HepG2 (cell line): ENCODE measurements at regions not wholly inside any gene's neighbourhood (a gene's known extent, or its start where the extent isn't known, plus 50 kb on each side); places are given as distances from the start of the nearest gene placed in this dataset.
A peak's percentile ranks its signal among the peaks of the same experiment; 100 is the strongest.

Experiments
- ATAC-seq: fragments of 200-7000 bp; cut with Tn5 transposase; 3 replicates; pipeline ENCODE4 v1.9.1; 2020; ENCODE audit warnings: mild to moderate bottlenecking, moderate library complexity
- BruUV-seq: library from RNA; stranded (reverse); fragments of 400-500 nt; replicated peaks from 2 replicates; lab custom pipeline; 2021; lab: Mats Ljungman, UMichigan
- CTCF ChIA-PET: fragments of 300-600 bp; formaldehyde crosslinking; extraction: SDS; loops from one replicate; lab custom pipeline; 2021; ENCODE audit warnings: low total read pairs, inconsistent platforms, low intra/inter-chr PET ratio; lab: Yijun Ruan, JAX
- POLR2A ChIA-PET: fragments of 350-600 bp; sonication (Branson Sonifier 250); formaldehyde crosslinking; loops from one replicate; lab custom pipeline; 2020; ENCODE audit warnings: antibody characterized with exemption, inconsistent platforms; lab: Yijun Ruan, JAX
- DNase-seq: peaks from one replicate; pipeline ENCODE4 v3.0.0-alpha.2; 2015; ENCODE audit warnings: low spot score
- FAIRE-seq: peaks from 3 replicates; lab custom pipeline; 2011; peaks lifted over from hg19 to GRCh38; lab: Jason Lieb, UNC
- H2AFZ ChIP-seq: one replicate; pipeline ENCODE4 v1.6.1; 2011; ENCODE audit warnings: low read length, inconsistent platforms
- H3K27ac ChIP-seq: fragments of 300-600 bp; 3 replicates; pipeline ENCODE4 v1.8.0; 2011; ENCODE audit warnings: mixed run types, mild to moderate bottlenecking, mixed read lengths, low read length, inconsistent platforms; ENCODE audit not compliant: insufficient read depth; ENCODE audit errors: extremely low read length
- H3K27me3 ChIP-seq, 2 experiments: fragments of 200-600 bp in 1 of 2; 2 replicates in 1 of 2; 3 replicates in 1 of 2; pipeline versions ENCODE4 v1.6.0 to v1.8.0; 2011; ENCODE audit warnings: low read length in 2 of 2, mild to moderate bottlenecking in 2 of 2, moderate library complexity in 2 of 2, inconsistent platforms in 1 of 2; ENCODE audit not compliant: insufficient read depth in 2 of 2, control insufficient read depth in 1 of 2
- H3K36me3 ChIP-seq, 2 experiments: fragments of 200-600 bp in 1 of 2; replicated peaks in 1 of 2; 2 replicates in 1 of 2; 3 replicates in 1 of 2; pipeline versions ENCODE4 v1.5.1 to v1.8.0; 2011; ENCODE audit warnings: low read length in 2 of 2, inconsistent platforms in 1 of 2; ENCODE audit not compliant: insufficient read depth in 2 of 2, control insufficient read depth in 1 of 2
- H3K4me1 ChIP-seq: 2 replicates; pipeline ENCODE4 v1.5.1; 2012; ENCODE audit warnings: low read length, inconsistent platforms; ENCODE audit not compliant: insufficient read depth
- H3K4me2 ChIP-seq: 2 replicates; pipeline ENCODE4 v1.6.0; 2011; ENCODE audit warnings: low read depth, low read length, inconsistent platforms
- H3K4me3 ChIP-seq, 3 experiments: fragments of 200-600 bp in 1 of 3; sonication (generic), shearing (Covaris generic) in 1 of 3; replicated peaks in 1 of 3; 2 replicates each; pipeline ENCODE4 v1.5.1; 2011 to 2016; ENCODE audit warnings: low read length in 3 of 3, inconsistent platforms in 2 of 3, low read depth in 2 of 3, mild to moderate bottlenecking in 2 of 3, control low read depth in 1 of 3, mixed read lengths in 1 of 3; ENCODE audit not compliant: insufficient read depth in 1 of 3
- H3K79me2 ChIP-seq: one replicate; pipeline ENCODE4 v1.6.1; 2011; ENCODE audit warnings: low read length, inconsistent platforms; ENCODE audit not compliant: insufficient read depth
- H3K9ac ChIP-seq: 2 replicates; pipeline ENCODE4 v1.6.0; 2011; ENCODE audit warnings: mild to moderate bottlenecking, low read depth, low read length, inconsistent platforms; ENCODE audit not compliant: insufficient read depth
- H3K9me3 ChIP-seq: 2 replicates; pipeline ENCODE4 v1.5.1; 2012; ENCODE audit warnings: mild to moderate bottlenecking, low read length
- H4K20me1 ChIP-seq: 2 replicates; pipeline ENCODE4 v1.6.0; 2011; ENCODE audit warnings: inconsistent platforms, mild to moderate bottlenecking, low read length, moderate library complexity; ENCODE audit not compliant: insufficient read depth
- BCL3 ChIP-seq: sonication (generic); formaldehyde crosslinking; IDR thresholded peaks from 2 replicates; pipeline ENCODE4 v1.5.1; 2020; ENCODE audit warnings: mild to moderate bottlenecking, missing genetic modification reagents, moderate library complexity
- CHCHD3 ChIP-seq: sonication (generic); formaldehyde crosslinking; IDR thresholded peaks from 2 replicates; pipeline ENCODE4 v1.8.0; 2022; ENCODE audit warnings: mild to moderate bottlenecking, missing genetic modification reagents, moderate library complexity
- CHD2 ChIP-seq: IDR thresholded peaks from 2 replicates; pipeline ENCODE4 v1.6.1; 2011; ENCODE audit warnings: low read depth, low read length, improper control_type of control experiment
- HMGXB3 ChIP-seq: sonication (generic); formaldehyde crosslinking; IDR thresholded peaks from 2 replicates; pipeline ENCODE4 v1.4.0; 2020; ENCODE audit warnings: missing genetic modification reagents, borderline replicate concordance
- TCF7L2 ChIP-seq: IDR thresholded peaks from 2 replicates; pipeline ENCODE4 v1.6.1; 2011; ENCODE audit warnings: mild to moderate bottlenecking, low read depth, low read length, moderate library complexity
- ZFP36 ChIP-seq: fragments of 150-350 bp; IDR thresholded peaks from 2 replicates; pipeline ENCODE4 v1.6.1; 2018; ENCODE audit warnings: borderline replicate concordance, low read length, low read depth; ENCODE audit not compliant: partially characterized antibody
- ZFP37 ChIP-seq: sonication (generic); formaldehyde crosslinking; IDR thresholded peaks from 2 replicates; pipeline ENCODE4 v1.4.0; 2020; ENCODE audit warnings: missing genetic modification reagents, borderline replicate concordance
- ZNF18 ChIP-seq: sonication (generic); formaldehyde crosslinking; IDR thresholded peaks from 2 replicates; pipeline ENCODE4 v1.8.0; 2022; ENCODE audit warnings: mild to moderate bottlenecking, missing genetic modification reagents; ENCODE audit not compliant: insufficient replicate concordance
- ZNF256 ChIP-seq: sonication (generic); formaldehyde crosslinking; conservative IDR thresholded peaks from 2 replicates; pipeline ENCODE4 v1.4.0; 2020; ENCODE audit warnings: missing genetic modification reagents
- ZNF354B ChIP-seq: sonication (generic); formaldehyde crosslinking; IDR thresholded peaks from 2 replicates; pipeline ENCODE4 v1.8.0; 2022; ENCODE audit warnings: mild to moderate bottlenecking, missing genetic modification reagents
- WGBS: methylation state at CpG from one replicate; pipeline ENCODE4 v1.1.6; 2017; ENCODE audit warnings: low lambda C conversion rate; 5-methylcytosine and 5-hydroxymethylcytosine counted together
- in situ Hi-C: cut with HindIII; loops from 2 replicates; pipeline ENCODE4 v1.10.0; 2017; ENCODE audit warnings: low pct_unique_long_range_greater_than_20kb; ENCODE audit not compliant: extremely low pct_ligation_motif_present
- intact Hi-C: fragments of 100-400 bp; cut with micrococcal nuclease; formaldehyde crosslinking; loops from one replicate; pipeline ENCODE4 v1.10.0; 2022; ENCODE audit not compliant: unreplicated experiment

GRCh38 chr1:98325646-98326440, 335.7 kb upstream of the SNX7 start:
- no peaks in the 10 kb centered on the region for H4K20me1 ChIP-seq
- ATAC-seq (no peak), DNase-seq (peak; percentile 2)
- no peaks in the 10 kb centered on the region for H3K36me3 ChIP-seq
- CTCF ChIA-PET: no interaction called here
- no peak overlapping the region for H3K9ac ChIP-seq
- no peak overlapping the region for H3K4me3 ChIP-seq
- no peaks in the 10 kb centered on the region for H3K9me3 ChIP-seq
- no peak overlapping the region for H2AFZ ChIP-seq
- WGBS: 14% methylated on average over 7 of the region's 7 CpGs
- H3K27ac ChIP-seq: no peak overlapping the region
- TF ChIP-seq ZNF354B: no peak
- TF ChIP-seq ZNF18: no peak
- TF ChIP-seq BCL3: no peak
- no peak for TF ChIP-seq TCF7L2
- no peak for TF ChIP-seq ZFP37 (CRISPR knock-in tag)
- TF ChIP-seq ZFP36: no peak
- TF ChIP-seq ZNF256 (CRISPR knock-in tag): no peak
- TF ChIP-seq HMGXB3 (CRISPR knock-in tag): no peak
- TF ChIP-seq CHCHD3 (CRISPR knock-in tag): no peak
- no peak for TF ChIP-seq CHD2
- TF ChIP-seq, all 625 proteins: peak for 0
- Histone ChIP-seq H3K79me2 (no peaks in the 10 kb centered on the region), H3K27me3 (no peaks in the 10 kb centered on the region), H3K4me1 (no peaks in the 10 kb centered on the region), H3K4me2 (no peak overlapping the region)
- in situ Hi-C loops: no loop called here
- intact Hi-C loops: no loop called here
- POLR2A ChIA-PET: no interaction called here
- FAIRE-seq: no peak
- BruUV-seq: no TSS peak
